B cell (primary cell): ENCODE measurements at regions not wholly inside any gene's neighbourhood (a gene's known extent, or its start where the extent isn't known, plus 50 kb on each side); places are given as distances from the start of the nearest gene placed in this dataset.

ENCODE experiments used
- ATAC-seq: fragments of 200-7000 bp; cut with Tn5 transposase; one replicate; pipeline ENCODE4 v1.10.0; 2021; ENCODE audit warnings: low read depth, mild to moderate bottlenecking, moderate number of reproducible peaks, moderate library complexity
- CTCF ChIA-PET: fragments of 350-600 bp; sonication (Branson Sonifier 250); formaldehyde crosslinking; loops from one replicate; lab custom pipeline; 2021; ENCODE audit warnings: antibody characterized with exemption, inconsistent platforms; lab: Charles Lee
- POLR2A ChIA-PET: fragments of 350-600 bp; sonication (Branson Sonifier 250); formaldehyde crosslinking; loops from one replicate; lab custom pipeline; 2021; ENCODE audit warnings: antibody characterized with exemption; lab: Charles Lee
- DNase-seq: peaks from one replicate; pipeline ENCODE4 v3.0.0; 2013
- H2AFZ ChIP-seq: 2 replicates; pipeline ENCODE4 v1.6.1; 2012; ENCODE audit warnings: mild to moderate bottlenecking, low read depth, low read length; ENCODE audit not compliant: insufficient read depth, poor library complexity, severe bottlenecking
- H3K27ac ChIP-seq, 2 donors: 1 replicate in 1 of 2; 2 replicates in 1 of 2; pipeline ENCODE4 v1.5.1; 2012 to 2013; ENCODE audit warnings: low read length in 2 of 2, mild to moderate bottlenecking in 2 of 2, moderate library complexity in 1 of 2
- H3K27me3 ChIP-seq, 4 experiments: fragments of 200-600 bp in 1 of 4; sonication (generic) in 1 of 4; replicated peaks in 1 of 4; 1 replicate in 2 of 4; 2 replicates in 2 of 4; pipeline versions ENCODE4 v1.6.1 to v1.7.0; 2013 to 2016; ENCODE audit warnings: low read length in 3 of 4, mild to moderate bottlenecking in 2 of 4, mixed read lengths in 1 of 4, moderate library complexity in 1 of 4; ENCODE audit not compliant: insufficient read depth in 4 of 4, control insufficient read depth in 3 of 4; ENCODE audit errors: control extremely low read depth in 1 of 4
- H3K36me3 ChIP-seq, 2 experiments: replicated peaks in 1 of 2; 1 replicate in 1 of 2; 2 replicates in 1 of 2; pipeline versions ENCODE4 v1.6.1 to v1.7.1; 2013; ENCODE audit warnings: low read length in 1 of 2; ENCODE audit not compliant: insufficient read depth in 2 of 2, control insufficient read depth in 1 of 2; ENCODE audit errors: control extremely low read depth in 1 of 2, extremely low read depth in 1 of 2
- H3K4me1 ChIP-seq, 2 donors: fragments of 200-600 bp in 1 of 2; sonication (generic) in 1 of 2; 1 replicate in 1 of 2; 2 replicates in 1 of 2; pipeline versions ENCODE4 v1.5.1 to v1.6.1; 2013 to 2017; ENCODE audit warnings: low read length in 2 of 2; ENCODE audit not compliant: control insufficient read depth in 2 of 2, insufficient read depth in 2 of 2
- H3K4me2 ChIP-seq: replicated peaks from 2 replicates; pipeline ENCODE3; 2012; ENCODE audit warnings: mild to moderate bottlenecking, low read depth, low read length; ENCODE audit not compliant: poor library complexity, severe bottlenecking
- H3K4me3 ChIP-seq, 5 experiments: fragments of 200-600 bp in 1 of 5; sonication (generic) in 1 of 5; 1 replicate in 3 of 5; 2 replicates in 2 of 5; pipeline versions ENCODE4 v1.5.1 to v1.7.0; 2011 to 2016; ENCODE audit warnings: low read length in 4 of 5, mild to moderate bottlenecking in 4 of 5, low read depth in 2 of 5, control low read depth in 1 of 5, moderate library complexity in 1 of 5; ENCODE audit not compliant: insufficient read depth in 1 of 5; ENCODE audit errors: control extremely low read depth in 1 of 5, extremely low read depth in 1 of 5
- H3K79me2 ChIP-seq: fragments of 200-600 bp; sonication (generic); one replicate; pipeline ENCODE4 v1.6.0; 2016; ENCODE audit warnings: low read length; ENCODE audit not compliant: control insufficient read depth, insufficient read depth
- H3K9ac ChIP-seq: fragments of 200-600 bp; sonication (generic); 2 replicates; pipeline ENCODE4 v1.6.1; 2017; ENCODE audit warnings: mild to moderate bottlenecking, low read length, moderate library complexity
- H3K9me3 ChIP-seq, 3 donors: one replicate each; pipeline versions ENCODE4 v1.6.1 to v1.7.1; 2013; ENCODE audit warnings: low read length in 2 of 3; ENCODE audit not compliant: control insufficient read depth in 2 of 3, insufficient read depth in 1 of 3; ENCODE audit errors: control extremely low read depth in 1 of 3
- H4K20me1 ChIP-seq: 2 replicates; pipeline ENCODE4 v1.6.0; 2012; ENCODE audit warnings: mild to moderate bottlenecking, low read length; ENCODE audit not compliant: insufficient read depth, control insufficient read depth, poor library complexity, severe bottlenecking
- H3K27ac Mint-ChIP-seq: one replicate; pipeline ENCODE4 v1.8.0; 2021; ENCODE audit warnings: mixed read lengths
- H3K27me3 Mint-ChIP-seq: one replicate; pipeline ENCODE4 v1.8.0; 2021; ENCODE audit warnings: mixed read lengths
- H3K4me1 Mint-ChIP-seq: one replicate; pipeline ENCODE4 v1.8.0; 2021; ENCODE audit warnings: mixed read lengths
- H3K4me3 Mint-ChIP-seq: one replicate; pipeline ENCODE4 v1.8.0; 2021; ENCODE audit warnings: mixed read lengths
- H3K9me3 Mint-ChIP-seq: one replicate; pipeline ENCODE4 v1.8.0; 2022; ENCODE audit warnings: mixed read lengths; ENCODE audit not compliant: insufficient read depth
- EZH2 ChIP-seq: IDR thresholded peaks from 2 replicates; pipeline ENCODE4 v1.6.1; 2012; ENCODE audit warnings: borderline replicate concordance, low read depth, mild to moderate bottlenecking, moderate library complexity, low read length; ENCODE audit not compliant: insufficient read depth, poor library complexity, severe bottlenecking
- WGBS: methylation state at CpG from one replicate; pipeline ENCODE4 v1.1.5; 2013; ENCODE audit warnings: missing lambda C conversion rate; ENCODE audit not compliant: insufficient coverage; 5-methylcytosine and 5-hydroxymethylcytosine counted together
- intact Hi-C: fragments of 100-400 bp; cut with micrococcal nuclease; formaldehyde crosslinking; loops from one replicate; pipeline ENCODE4 v1.10.0; 2022
- TF ChIP-seq, protein P1 (sequence below): fragments of 200-600 bp; IDR thresholded peaks from one replicate; pipeline ENCODE4 v1.8.0; 2022; ENCODE audit warnings: antibody characterized with exemption, mild to moderate bottlenecking

DNA sequence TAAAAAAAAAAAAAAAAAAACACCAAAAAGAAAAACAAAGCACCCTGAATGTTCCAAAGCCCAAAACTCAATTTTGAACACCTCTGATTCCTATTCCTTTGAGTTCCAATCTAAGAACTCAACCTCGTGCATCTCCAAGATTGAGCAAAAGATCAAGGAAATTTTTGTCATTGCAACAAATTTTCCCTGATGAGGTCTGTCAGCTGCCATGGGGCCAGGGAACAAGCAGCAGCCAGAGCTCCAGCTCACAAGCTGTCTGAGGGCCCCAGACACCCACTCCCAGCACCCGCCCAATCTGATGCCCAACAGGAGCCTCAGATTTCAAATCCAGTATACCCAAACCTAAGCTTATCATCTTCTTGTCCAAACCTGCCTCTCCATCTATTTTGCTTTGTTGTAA is 87.6 kb upstream of the ACP3 start:
- no peak for TF ChIP-seq EZH2
- TF ChIP-seq, protein P1, sequence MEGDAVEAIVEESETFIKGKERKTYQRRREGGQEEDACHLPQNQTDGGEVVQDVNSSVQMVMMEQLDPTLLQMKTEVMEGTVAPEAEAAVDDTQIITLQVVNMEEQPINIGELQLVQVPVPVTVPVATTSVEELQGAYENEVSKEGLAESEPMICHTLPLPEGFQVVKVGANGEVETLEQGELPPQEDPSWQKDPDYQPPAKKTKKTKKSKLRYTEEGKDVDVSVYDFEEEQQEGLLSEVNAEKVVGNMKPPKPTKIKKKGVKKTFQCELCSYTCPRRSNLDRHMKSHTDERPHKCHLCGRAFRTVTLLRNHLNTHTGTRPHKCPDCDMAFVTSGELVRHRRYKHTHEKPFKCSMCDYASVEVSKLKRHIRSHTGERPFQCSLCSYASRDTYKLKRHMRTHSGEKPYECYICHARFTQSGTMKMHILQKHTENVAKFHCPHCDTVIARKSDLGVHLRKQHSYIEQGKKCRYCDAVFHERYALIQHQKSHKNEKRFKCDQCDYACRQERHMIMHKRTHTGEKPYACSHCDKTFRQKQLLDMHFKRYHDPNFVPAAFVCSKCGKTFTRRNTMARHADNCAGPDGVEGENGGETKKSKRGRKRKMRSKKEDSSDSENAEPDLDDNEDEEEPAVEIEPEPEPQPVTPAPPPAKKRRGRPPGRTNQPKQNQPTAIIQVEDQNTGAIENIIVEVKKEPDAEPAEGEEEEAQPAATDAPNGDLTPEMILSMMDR = no peak
- intact Hi-C loops = no loop called here

GRCh38 chr3:132230156-132231000 is 86.8 kb upstream of the ACP3 start:
- Mint-ChIP-seq H3K4me3 (no peak overlapping the region), H3K4me1 (no peaks in the 10 kb centered on the region), H3K27me3 (peaks cover 14% of the 10 kb centered on the region), H3K27ac (no peak overlapping the region), H3K9me3 (no peaks in the 10 kb centered on the region)
- Histone ChIP-seq H4K20me1 (no peaks in the 10 kb centered on the region), H3K4me3 (no peak overlapping the region), H3K79me2 (no peaks in the 10 kb centered on the region), H2AFZ (no peak overlapping the region), H3K9ac (no peak overlapping the region), H3K27ac (no peak overlapping the region), H3K27me3 (no peaks in the 10 kb centered on the region), H3K4me2 (no peak overlapping the region), H3K4me1 (no peaks in the 10 kb centered on the region), H3K36me3 (no peaks in the 10 kb centered on the region), H3K9me3 (no peaks in the 10 kb centered on the region)
- ChIA-PET CTCF (no interaction called here), POLR2A (no interaction called here)
- TF ChIP-seq, protein P1 = no peak
- TF ChIP-seq EZH2 = no peak
- 93% methylated on average over 8 of the region's 8 CpGs for WGBS
- ATAC-seq (no peak), DNase-seq (no peak)
- intact Hi-C loops = no loop called here

More for the DNA sequence above, 87.6 kb upstream of the ACP3 start:
- ATAC-seq (no peak), DNase-seq (no peak)
- peaks cover 14% of the 10 kb centered on the region for H3K27me3 Mint-ChIP-seq
- Histone ChIP-seq H4K20me1 (no peaks in the 10 kb centered on the region), H3K9me3 (no peaks in the 10 kb centered on the region), H3K9ac (no peak overlapping the region), H3K4me1 (no peaks in the 10 kb centered on the region), H3K4me3 (no peak overlapping the region), H3K27ac (no peak overlapping the region), H3K79me2 (no peaks in the 10 kb centered on the region), H3K36me3 (no peaks in the 10 kb centered on the region), H3K27me3 (no peaks in the 10 kb centered on the region), H3K4me2 (no peak overlapping the region), H2AFZ (no peak overlapping the region)
- H3K27ac Mint-ChIP-seq = no peak overlapping the region
- WGBS = 85% methylated on average over 1 of the region's 2 CpGs
- H3K4me3 Mint-ChIP-seq = no peak overlapping the region
- POLR2A ChIA-PET = no interaction called here
- H3K9me3 Mint-ChIP-seq = no peaks in the 10 kb centered on the region
- CTCF ChIA-PET = no interaction called here
- H3K4me1 Mint-ChIP-seq = no peaks in the 10 kb centered on the region
